ENCODE measurements at regions not wholly inside any gene's neighbourhood (a gene's known extent, or its start where the extent isn't known, plus 50 kb on each side); places are given as distances from the start of the nearest gene placed in this dataset.

- TF ChIP-seq CTCF (IDR thresholded peaks at IDR 0.05): no peak
- no peak for TF ChIP-seq ZFX (IDR thresholded peaks at IDR 0.05; ENCODE audit: borderline replicate concordance)
These were observed 259.5 kb downstream of the BRD1 start for GRCh38 chr22:49567899-49568750.
